ENCODE measurements at regions not wholly inside any gene's neighbourhood (a gene's known extent, or its start where the extent isn't known, plus 50 kb on each side); places are given as distances from the start of the nearest gene placed in this dataset.

- H3K9me3 ChIP-seq (ENCODE audit: control insufficient read depth, low read depth, low read length), result no peaks in the 10 kb centered on the region
- H4K20me1 ChIP-seq (ENCODE audit: control insufficient read depth, extremely low read depth, insufficient read depth, low read length), result no peaks in the 10 kb centered on the region
- TF ChIP-seq EZH2 (IDR thresholded peaks at IDR 0.05; ENCODE audit: low read length), result no peak
- no peak for TF ChIP-seq CTCF (optimal IDR thresholded peaks at IDR 0.05 in 1 of 3, IDR thresholded peaks at IDR 0.05 in 1 of 3, conservative IDR thresholded peaks at IDR 0.05 in 1 of 3; ENCODE audit: extremely low read depth in 1 of 3, insufficient read depth in 2 of 3, low read length in 3 of 3)
- H3K9ac ChIP-seq (ENCODE audit: control insufficient read depth, extremely low read depth, insufficient read depth, low read length), result no peak overlapping the region
- no peaks in the 10 kb centered on the region for H3K9me1 ChIP-seq (ENCODE audit: control insufficient read depth, extremely low read depth, insufficient read depth, low read length)
- no peak for FAIRE-seq
- dilution Hi-C loops (cut with MboI; ENCODE audit: extremely low pct_ligation_motif_present, low sequenced_read_pairs), result no loop called here
- no peaks in the 10 kb centered on the region for H3K79me2 ChIP-seq (ENCODE audit: control insufficient read depth, insufficient read depth, low read length)
- no peaks in the 10 kb centered on the region for H3K36me3 ChIP-seq (ENCODE audit: control insufficient read depth in 2 of 2, extremely low read depth in 1 of 2, insufficient read depth in 2 of 2, low read length in 2 of 2)
- H3K4me2 ChIP-seq (ENCODE audit: control insufficient read depth, extremely low read depth, insufficient read depth, low read depth, low read length), result no peak overlapping the region
- no peak for DNase-seq (ENCODE audit: low read depth, low spot score)
- H3K4me1 ChIP-seq (ENCODE audit: control insufficient read depth, extremely low read depth, insufficient read depth, low read length), result no peaks in the 10 kb centered on the region
- H2AFZ ChIP-seq (ENCODE audit: control insufficient read depth, low read length), result no peak overlapping the region
- no peak overlapping the region for H3K27ac ChIP-seq (ENCODE audit: control insufficient read depth, insufficient read depth, low read length)
- H3K27me3 ChIP-seq (ENCODE audit: control insufficient read depth, extremely low read depth, insufficient read depth, low read length), result peaks cover 19% of the 10 kb centered on the region
- no peak overlapping the region for H3K4me3 ChIP-seq (ENCODE audit: control insufficient read depth in 2 of 3, extremely low read depth in 1 of 3, insufficient read depth in 2 of 3, low read depth in 1 of 3, low read length in 3 of 3)
Measured at GRCh38 chr1:29901624-29902325, 665.5 kb downstream of the PTPRU start.

- no peak for DNase-seq (ENCODE audit: low read depth, low spot score)
- Histone ChIP-seq H3K36me3 (ENCODE audit: control insufficient read depth in 2 of 2, extremely low read depth in 1 of 2, insufficient read depth in 2 of 2, low read length in 2 of 2) (no peaks in the 10 kb centered on the region), H3K4me2 (ENCODE audit: control insufficient read depth, extremely low read depth, insufficient read depth, low read depth, low read length) (no peak overlapping the region), H2AFZ (ENCODE audit: control insufficient read depth, low read length) (no peak overlapping the region), H3K27me3 (ENCODE audit: control insufficient read depth, extremely low read depth, insufficient read depth, low read length) (peaks cover 19% of the 10 kb centered on the region), H4K20me1 (ENCODE audit: control insufficient read depth, extremely low read depth, insufficient read depth, low read length) (no peaks in the 10 kb centered on the region), H3K4me1 (ENCODE audit: control insufficient read depth, extremely low read depth, insufficient read depth, low read length) (no peaks in the 10 kb centered on the region), H3K27ac (ENCODE audit: control insufficient read depth, insufficient read depth, low read length) (no peak overlapping the region), H3K9me1 (ENCODE audit: control insufficient read depth, extremely low read depth, insufficient read depth, low read length) (no peaks in the 10 kb centered on the region), H3K9me3 (ENCODE audit: control insufficient read depth, low read depth, low read length) (no peaks in the 10 kb centered on the region), H3K9ac (ENCODE audit: control insufficient read depth, extremely low read depth, insufficient read depth, low read length) (no peak overlapping the region), H3K79me2 (ENCODE audit: control insufficient read depth, insufficient read depth, low read length) (no peaks in the 10 kb centered on the region), H3K4me3 (ENCODE audit: control insufficient read depth in 2 of 3, extremely low read depth in 1 of 3, insufficient read depth in 2 of 3, low read depth in 1 of 3, low read length in 3 of 3) (no peak overlapping the region)
- no peak for FAIRE-seq
- dilution Hi-C loops (cut with MboI; ENCODE audit: extremely low pct_ligation_motif_present, low sequenced_read_pairs), result no loop called here
- TF ChIP-seq EZH2 (IDR thresholded peaks at IDR 0.05; ENCODE audit: low read length), result no peak
- no peak for TF ChIP-seq CTCF (optimal IDR thresholded peaks at IDR 0.05 in 1 of 3, IDR thresholded peaks at IDR 0.05 in 1 of 3, conservative IDR thresholded peaks at IDR 0.05 in 1 of 3; ENCODE audit: extremely low read depth in 1 of 3, insufficient read depth in 2 of 3, low read length in 3 of 3)
Measured at GRCh38 chr1:29900712-29901111, 664.4 kb downstream of the PTPRU start.

Measured in keratinocyte (primary cell).